ENCODE measurements at regions not wholly inside any gene's neighbourhood (a gene's known extent, or its start where the extent isn't known, plus 50 kb on each side); places are given as distances from the start of the nearest gene placed in this dataset.

- no peaks in the 10 kb centered on the region for H3K4me1 ChIP-seq (ENCODE audit: insufficient read depth, low read length)
- ATAC-seq (ENCODE audit: poor library complexity) (no peak), DNase-seq (no peak)
- no peaks in the 10 kb centered on the region for H3K27me3 ChIP-seq (ENCODE audit: control insufficient read depth in 1 of 2, insufficient read depth in 2 of 2, low read length in 2 of 2)
- no peaks in the 10 kb centered on the region for H3K36me3 Mint-ChIP-seq (ENCODE audit: low read depth)
- no peaks in the 10 kb centered on the region for H3K9me3 ChIP-seq (ENCODE audit: control insufficient read depth in 1 of 2, insufficient read depth in 1 of 2, low read length in 2 of 2)
- TF ChIP-seq, protein P1, sequence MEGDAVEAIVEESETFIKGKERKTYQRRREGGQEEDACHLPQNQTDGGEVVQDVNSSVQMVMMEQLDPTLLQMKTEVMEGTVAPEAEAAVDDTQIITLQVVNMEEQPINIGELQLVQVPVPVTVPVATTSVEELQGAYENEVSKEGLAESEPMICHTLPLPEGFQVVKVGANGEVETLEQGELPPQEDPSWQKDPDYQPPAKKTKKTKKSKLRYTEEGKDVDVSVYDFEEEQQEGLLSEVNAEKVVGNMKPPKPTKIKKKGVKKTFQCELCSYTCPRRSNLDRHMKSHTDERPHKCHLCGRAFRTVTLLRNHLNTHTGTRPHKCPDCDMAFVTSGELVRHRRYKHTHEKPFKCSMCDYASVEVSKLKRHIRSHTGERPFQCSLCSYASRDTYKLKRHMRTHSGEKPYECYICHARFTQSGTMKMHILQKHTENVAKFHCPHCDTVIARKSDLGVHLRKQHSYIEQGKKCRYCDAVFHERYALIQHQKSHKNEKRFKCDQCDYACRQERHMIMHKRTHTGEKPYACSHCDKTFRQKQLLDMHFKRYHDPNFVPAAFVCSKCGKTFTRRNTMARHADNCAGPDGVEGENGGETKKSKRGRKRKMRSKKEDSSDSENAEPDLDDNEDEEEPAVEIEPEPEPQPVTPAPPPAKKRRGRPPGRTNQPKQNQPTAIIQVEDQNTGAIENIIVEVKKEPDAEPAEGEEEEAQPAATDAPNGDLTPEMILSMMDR (IDR thresholded peaks at IDR 0.05) = no peak
- no peaks in the 10 kb centered on the region for H3K9me3 Mint-ChIP-seq
- no peaks in the 10 kb centered on the region for H3K36me3 ChIP-seq (ENCODE audit: insufficient read depth, low read length)
- no peaks in the 10 kb centered on the region for H3K4me1 Mint-ChIP-seq (ENCODE audit: low read depth)
- H3K27ac ChIP-seq (ENCODE audit: low read depth in 1 of 2, low read length in 2 of 2) = no peak overlapping the region
- POLR2A ChIA-PET = no interaction called here
- H3K4me3 Mint-ChIP-seq = no peak overlapping the region
- no peak overlapping the region for H3K4me3 ChIP-seq (ENCODE audit: low read length)
- CTCF ChIA-PET = interaction anchor here (0.9 kb wide), 1 partner anchor 9 kb away, joined by 3 read pairs; no protein-coding TSS in a partner anchor
- peaks cover 4% of the 10 kb centered on the region for H3K27me3 Mint-ChIP-seq
- H3K27ac Mint-ChIP-seq = no peak overlapping the region
- intact Hi-C loops (cut with DNase I, micrococcal nuclease) = no loop called here
Measured at GRCh38 chr4:120591038-120591437, 331.5 kb downstream of the PRDM5 start.

- Histone ChIP-seq H3K9me3 (ENCODE audit: control insufficient read depth in 1 of 2, insufficient read depth in 1 of 2, low read length in 2 of 2) (no peaks in the 10 kb centered on the region), H3K27ac (ENCODE audit: low read depth in 1 of 2, low read length in 2 of 2) (no peak overlapping the region), H3K36me3 (ENCODE audit: insufficient read depth, low read length) (no peaks in the 10 kb centered on the region), H3K4me1 (ENCODE audit: insufficient read depth, low read length) (no peaks in the 10 kb centered on the region), H3K27me3 (ENCODE audit: control insufficient read depth in 1 of 2, insufficient read depth in 2 of 2, low read length in 2 of 2) (no peaks in the 10 kb centered on the region), H3K4me3 (ENCODE audit: low read length) (no peak overlapping the region)
- TF ChIP-seq, protein P1 (IDR thresholded peaks at IDR 0.05) = no peak
- Mint-ChIP-seq H3K27ac (no peak overlapping the region), H3K36me3 (ENCODE audit: low read depth) (no peaks in the 10 kb centered on the region), H3K4me3 (no peak overlapping the region), H3K9me3 (peaks cover under 1% of the 10 kb centered on the region), H3K4me1 (ENCODE audit: low read depth) (no peaks in the 10 kb centered on the region), H3K27me3 (peaks cover 4% of the 10 kb centered on the region)
- ChIA-PET POLR2A (no interaction called here), CTCF (interaction anchor here (0.9 kb wide), 1 partner anchor 8 kb away, joined by 3 read pairs; no protein-coding TSS in a partner anchor)
- no peak for DNase-seq
- intact Hi-C loops (cut with DNase I, micrococcal nuclease) = no loop called here
- no peak for ATAC-seq (ENCODE audit: poor library complexity)
Measured at GRCh38 chr4:120589787-120590186, 332.7 kb downstream of the PRDM5 start.

DNA sequence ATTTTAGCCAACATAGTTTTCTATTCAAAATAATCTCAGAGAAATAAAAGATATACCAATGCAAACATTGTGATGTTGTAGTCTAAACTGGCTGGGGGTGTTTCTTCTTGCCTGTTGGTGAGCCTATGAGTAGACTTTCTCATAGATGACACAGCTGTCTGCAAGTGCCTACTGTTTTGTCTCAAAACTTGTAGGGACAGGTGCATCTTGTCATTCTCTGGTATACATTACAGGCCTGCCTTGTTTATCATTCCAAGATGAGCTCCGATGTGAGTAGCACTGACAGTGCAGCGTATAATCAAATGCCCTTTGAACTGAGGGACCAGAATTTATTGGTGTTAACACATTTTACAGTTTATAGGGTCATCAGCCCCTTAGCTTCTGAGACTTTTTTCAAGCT, 353.8 kb downstream of the PRDM5 start:
- POLR2A ChIA-PET = no interaction called here
- no peak overlapping the region for H3K4me3 ChIP-seq (ENCODE audit: low read length)
- Mint-ChIP-seq H3K27ac (no peak overlapping the region), H3K4me1 (ENCODE audit: low read depth) (no peaks in the 10 kb centered on the region), H3K36me3 (ENCODE audit: low read depth) (no peaks in the 10 kb centered on the region), H3K27me3 (no peaks in the 10 kb centered on the region), H3K9me3 (no peaks in the 10 kb centered on the region), H3K4me3 (no peak overlapping the region)
- CTCF ChIA-PET = no interaction called here
- H3K4me1 ChIP-seq (ENCODE audit: insufficient read depth, low read length) = no peaks in the 10 kb centered on the region
- ATAC-seq (ENCODE audit: poor library complexity) (no peak), DNase-seq (no peak)
- no peaks in the 10 kb centered on the region for H3K9me3 ChIP-seq (ENCODE audit: control insufficient read depth in 1 of 2, insufficient read depth in 1 of 2, low read length in 2 of 2)
- TF ChIP-seq, protein P1 (IDR thresholded peaks at IDR 0.05) = no peak
- peaks cover 0 to 4% of the 10 kb centered on the region in 2 experiments for H3K27me3 ChIP-seq (ENCODE audit: control insufficient read depth in 1 of 2, insufficient read depth in 2 of 2, low read length in 2 of 2)
- intact Hi-C loops (cut with DNase I, micrococcal nuclease) = no loop called here
- H3K27ac ChIP-seq (ENCODE audit: low read depth in 1 of 2, low read length in 2 of 2) = no peak overlapping the region
- no peaks in the 10 kb centered on the region for H3K36me3 ChIP-seq (ENCODE audit: insufficient read depth, low read length)
